ENCODE measurements at regions not wholly inside any gene's neighbourhood (a gene's known extent, or its start where the extent isn't known, plus 50 kb on each side); places are given as distances from the start of the nearest gene placed in this dataset.

DNA sequence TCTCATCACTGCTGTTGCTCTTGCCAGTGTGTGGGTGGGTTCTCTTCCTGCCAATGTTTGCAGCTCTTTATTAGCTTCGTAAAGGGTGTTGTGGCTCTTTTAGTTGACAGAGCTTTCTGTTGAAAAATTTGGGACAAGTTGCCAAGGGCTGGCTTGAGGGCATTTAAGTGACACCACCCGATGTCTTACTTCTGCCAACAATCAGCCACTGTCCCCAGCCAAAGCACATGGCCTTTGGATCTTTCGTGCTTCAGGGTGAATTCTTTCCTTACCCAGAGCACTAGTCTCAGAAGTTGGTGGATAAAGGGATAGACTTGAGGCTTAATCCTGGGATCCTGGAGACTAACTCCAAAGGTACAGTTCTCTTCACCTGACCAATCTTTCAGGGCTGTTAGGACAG is 113.6 kb downstream of the SOX3 start:
- TF ChIP-seq RCOR1 (IDR thresholded peaks at IDR 0.05; ENCODE audit: low read length) (no peak), ELF1 (IDR thresholded peaks at IDR 0.05) (no peak), SIN3A (IDR thresholded peaks at IDR 0.05; ENCODE audit: borderline replicate concordance, low read depth, low read length) (no peak), TAF1 (IDR thresholded peaks at IDR 0.05; ENCODE audit: borderline replicate concordance, low read depth, low read length) (no peak), RXRA (IDR thresholded peaks at IDR 0.05; ENCODE audit: borderline replicate concordance, low read depth) (no peak), YY1 (IDR thresholded peaks at IDR 0.05; ENCODE audit: low read depth) (no peak)
- TF ChIP-seq, protein P1, sequence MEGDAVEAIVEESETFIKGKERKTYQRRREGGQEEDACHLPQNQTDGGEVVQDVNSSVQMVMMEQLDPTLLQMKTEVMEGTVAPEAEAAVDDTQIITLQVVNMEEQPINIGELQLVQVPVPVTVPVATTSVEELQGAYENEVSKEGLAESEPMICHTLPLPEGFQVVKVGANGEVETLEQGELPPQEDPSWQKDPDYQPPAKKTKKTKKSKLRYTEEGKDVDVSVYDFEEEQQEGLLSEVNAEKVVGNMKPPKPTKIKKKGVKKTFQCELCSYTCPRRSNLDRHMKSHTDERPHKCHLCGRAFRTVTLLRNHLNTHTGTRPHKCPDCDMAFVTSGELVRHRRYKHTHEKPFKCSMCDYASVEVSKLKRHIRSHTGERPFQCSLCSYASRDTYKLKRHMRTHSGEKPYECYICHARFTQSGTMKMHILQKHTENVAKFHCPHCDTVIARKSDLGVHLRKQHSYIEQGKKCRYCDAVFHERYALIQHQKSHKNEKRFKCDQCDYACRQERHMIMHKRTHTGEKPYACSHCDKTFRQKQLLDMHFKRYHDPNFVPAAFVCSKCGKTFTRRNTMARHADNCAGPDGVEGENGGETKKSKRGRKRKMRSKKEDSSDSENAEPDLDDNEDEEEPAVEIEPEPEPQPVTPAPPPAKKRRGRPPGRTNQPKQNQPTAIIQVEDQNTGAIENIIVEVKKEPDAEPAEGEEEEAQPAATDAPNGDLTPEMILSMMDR (IDR thresholded peaks at IDR 0.05), result no peak

Data from SK-N-SH (cell line).